AG20443 (cell line): ENCODE measurements at regions not wholly inside any gene's neighbourhood (a gene's known extent, or its start where the extent isn't known, plus 50 kb on each side); places are given as distances from the start of the nearest gene placed in this dataset.

Experiments used
- DNase-seq: peaks from one replicate; pipeline ENCODE4 v3.0.0; 2012; ENCODE audit warnings: low spot score, mixed read lengths

DNA sequence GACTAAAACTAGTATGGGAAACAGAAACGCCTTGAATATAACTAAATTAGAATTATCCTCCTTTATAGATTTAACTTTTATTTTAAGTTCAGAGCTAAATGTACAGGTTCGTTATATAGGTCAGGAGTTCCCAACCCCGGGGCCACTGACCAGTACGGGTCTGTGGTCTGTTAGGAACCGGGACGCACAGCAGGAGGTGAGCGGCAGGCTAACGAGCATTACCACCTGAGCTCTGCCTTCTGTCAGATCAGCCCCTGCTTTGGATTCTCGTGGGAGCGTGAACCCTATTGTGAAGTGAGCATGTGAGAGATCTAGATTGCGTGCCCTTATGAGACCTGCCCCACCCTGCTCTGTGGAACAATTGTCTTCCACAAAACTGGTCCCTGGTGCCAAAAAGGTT, 51.0 kb downstream of the FAT4 start:
- no peak for DNase-seq

DNA sequence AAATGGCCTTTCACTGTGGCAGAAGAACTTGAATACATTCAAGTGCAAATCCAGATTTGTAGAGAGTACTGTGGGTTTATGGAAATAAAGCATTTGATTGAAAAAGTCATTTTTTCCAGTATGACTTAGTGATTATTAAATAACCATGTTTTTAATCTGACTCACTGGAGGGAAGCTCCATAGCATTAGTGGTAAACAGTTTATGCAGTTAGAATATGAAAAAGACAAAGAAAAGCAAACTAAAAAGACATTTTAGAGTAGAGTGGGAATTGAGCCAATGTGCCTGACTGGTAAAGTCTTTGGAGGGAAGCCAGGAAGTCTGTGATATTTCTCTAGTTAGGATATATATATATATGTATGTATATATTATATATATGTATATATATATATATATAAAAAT, 53.4 kb downstream of the FAT4 start:
- no peak for DNase-seq

DNA sequence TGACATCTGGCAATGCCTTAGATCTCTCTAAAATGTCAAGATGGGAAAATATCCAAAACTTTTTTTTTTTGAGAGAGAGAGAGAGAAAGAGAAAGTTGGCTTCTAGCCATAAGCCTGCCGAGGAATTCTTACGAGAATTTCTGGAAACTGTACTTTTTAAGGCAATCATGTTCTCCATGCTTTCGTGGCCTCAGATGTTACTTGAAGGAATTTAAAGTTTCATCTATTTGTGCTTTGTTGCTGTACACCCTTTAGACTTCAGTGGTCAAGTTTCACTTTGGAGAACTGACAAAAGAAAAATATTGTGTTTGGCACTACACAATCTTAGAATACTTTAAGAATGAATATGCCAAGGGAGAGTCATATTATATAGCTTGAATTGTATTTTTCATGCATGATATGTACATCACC, 53.9 kb downstream of the FAT4 start:
- DNase-seq: peak; percentile 37

DNA sequence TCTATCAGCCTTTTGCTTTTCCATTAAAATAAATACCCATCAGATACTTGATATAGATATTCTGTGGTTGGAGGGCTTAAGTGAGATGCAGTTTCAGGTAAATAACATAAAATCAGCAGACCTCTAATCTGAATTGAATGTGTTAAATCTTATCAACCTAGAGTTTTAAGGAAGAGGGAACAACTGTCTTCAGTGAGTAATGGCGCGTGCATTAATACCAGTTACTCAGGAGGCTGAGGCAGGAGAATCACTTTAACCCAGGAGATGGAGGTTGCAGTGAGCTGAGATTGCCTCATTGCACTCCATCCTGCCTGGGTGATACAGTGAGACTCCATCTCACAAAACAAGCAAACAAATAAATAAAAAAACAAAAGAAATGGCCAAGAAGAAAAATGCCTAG, 54.3 kb downstream of the FAT4 start:
- DNase-seq: no peak

DNA sequence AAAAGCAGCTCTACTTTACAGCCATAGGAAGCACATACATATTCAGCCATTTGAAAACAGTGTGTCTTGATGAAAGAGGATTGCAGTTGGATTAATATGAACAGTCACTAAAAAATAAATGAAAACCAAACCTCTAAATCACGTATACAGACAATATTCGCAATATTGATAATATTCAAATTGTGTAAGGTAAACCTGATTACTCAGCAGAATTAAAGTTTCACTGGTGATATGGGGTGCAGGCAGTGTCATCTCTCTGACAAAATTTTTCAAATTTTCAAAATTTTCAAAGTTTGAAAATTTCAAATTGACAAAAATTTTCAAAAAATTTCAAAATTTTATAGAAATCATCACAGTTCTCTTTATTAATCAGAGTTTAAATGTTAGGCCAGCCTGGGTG, 55.7 kb downstream of the FAT4 start:
- DNase-seq: no peak

DNA sequence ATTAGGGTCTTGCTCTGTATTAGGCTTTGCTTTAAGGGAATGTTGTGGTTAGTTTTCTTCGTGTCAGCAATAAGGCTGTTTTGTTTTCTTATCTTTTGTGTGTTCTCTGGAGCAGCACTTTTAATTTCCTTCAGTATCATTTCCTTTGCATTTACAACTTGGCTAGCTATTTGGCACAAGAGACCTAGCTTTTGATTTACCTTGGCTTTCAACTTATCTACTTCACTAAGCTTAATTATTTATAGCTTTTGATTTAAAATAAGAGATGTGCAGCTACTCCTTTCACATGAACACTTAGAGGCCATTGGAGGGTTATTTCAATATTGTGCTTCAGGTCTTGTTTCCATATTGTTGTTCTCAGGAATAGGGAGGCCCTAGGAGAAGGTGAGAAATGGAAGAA, 68.2 kb downstream of the FAT4 start:
- DNase-seq: no peak

DNA sequence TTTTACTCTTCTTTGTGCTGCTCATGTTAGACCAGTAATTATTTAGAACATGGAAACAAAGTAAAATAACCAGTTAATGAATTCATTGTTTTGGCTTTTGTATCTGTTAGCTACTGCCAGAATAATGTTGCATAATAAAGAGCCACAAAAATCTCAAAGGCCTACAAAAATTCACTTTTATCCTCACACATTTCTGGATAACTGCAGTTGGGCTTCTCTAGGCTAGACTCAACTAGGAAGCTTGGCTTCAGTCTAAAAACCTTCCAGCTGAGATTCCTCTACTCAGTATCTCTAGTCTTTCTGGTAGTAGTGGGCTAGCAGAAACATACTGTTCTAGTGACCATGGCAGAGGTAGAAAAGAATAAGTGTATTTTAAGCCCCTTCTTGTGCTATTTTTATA, 73.0 kb downstream of the FAT4 start:
- peak; percentile 34 for DNase-seq

DNA sequence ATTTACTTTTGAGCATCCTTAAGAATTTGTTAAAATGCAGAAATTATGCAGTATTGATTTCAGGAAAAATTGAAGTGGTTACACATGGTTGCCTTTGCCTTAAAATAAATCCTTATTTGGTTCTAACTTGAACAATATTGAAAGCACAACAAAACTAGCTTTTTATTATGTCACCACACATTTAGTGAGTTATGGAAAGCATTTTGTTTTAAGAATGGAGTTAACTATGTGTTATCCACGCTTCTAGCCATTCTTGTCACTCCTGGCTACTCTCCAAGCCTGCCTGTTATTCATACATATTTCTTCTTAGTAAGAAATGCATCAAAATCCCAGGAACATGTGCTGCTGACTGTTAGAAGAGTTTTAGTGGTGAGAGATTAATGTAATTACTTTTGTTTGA, 73.9 kb downstream of the FAT4 start:
- peak; percentile 8 for DNase-seq

DNA sequence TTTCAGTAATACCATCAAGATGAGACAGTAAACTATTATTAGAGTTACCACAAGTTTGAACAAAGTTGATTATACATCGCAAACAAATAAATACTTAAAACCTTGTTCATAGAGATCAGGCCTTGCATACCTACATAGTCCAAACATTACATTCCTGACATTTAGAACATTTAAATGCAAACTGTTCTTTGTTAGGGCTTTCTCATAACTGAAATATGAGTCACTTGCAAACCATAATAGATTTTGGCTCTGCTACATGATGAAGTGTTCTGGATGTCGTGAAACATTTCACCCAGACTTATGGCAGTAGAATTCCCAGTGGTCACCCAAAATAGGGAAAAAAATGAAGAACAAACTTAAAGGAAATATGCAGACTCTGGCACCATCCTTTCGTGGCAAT, 75.0 kb downstream of the FAT4 start:
- peak; percentile 65 for DNase-seq

DNA sequence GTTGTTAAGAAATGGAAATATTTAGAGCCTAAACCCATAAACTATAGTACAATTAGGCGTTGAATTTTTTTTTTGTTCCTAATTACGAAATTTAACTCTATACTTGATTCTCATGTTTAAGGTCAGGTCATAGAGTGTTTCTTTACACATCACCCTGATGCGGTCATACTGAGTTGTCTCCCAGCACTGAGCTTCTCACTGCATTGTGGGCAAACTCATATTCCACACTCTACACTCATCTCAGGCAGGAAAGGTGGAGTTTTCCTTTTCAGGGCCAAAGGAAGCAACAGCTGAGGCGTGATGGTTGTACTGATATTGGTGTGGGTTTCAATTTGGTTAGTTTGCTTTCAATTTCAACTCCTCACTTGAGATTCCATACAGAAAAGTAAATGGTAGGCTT, 75.4 kb downstream of the FAT4 start:
- DNase-seq: peak; percentile 65

DNA sequence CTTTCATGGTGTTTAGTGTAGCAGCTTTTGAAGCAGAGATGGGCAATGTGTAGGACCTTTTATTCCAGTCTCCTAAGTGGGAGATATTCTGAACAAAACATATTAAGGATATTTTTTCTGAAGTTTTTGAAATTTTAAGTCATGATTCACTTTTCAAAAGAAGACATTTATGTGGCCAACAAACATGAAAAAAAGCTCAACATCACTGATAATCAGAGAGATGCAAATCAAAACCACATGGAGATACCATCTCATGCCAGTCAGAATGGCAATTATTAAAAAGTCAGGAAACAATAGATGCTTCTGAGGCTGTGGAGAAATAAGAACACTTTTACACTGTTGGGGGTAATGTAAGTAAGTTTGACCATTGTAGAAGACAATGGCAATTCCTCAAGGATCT, 76.0 kb downstream of the FAT4 start:
- no peak for DNase-seq

DNA sequence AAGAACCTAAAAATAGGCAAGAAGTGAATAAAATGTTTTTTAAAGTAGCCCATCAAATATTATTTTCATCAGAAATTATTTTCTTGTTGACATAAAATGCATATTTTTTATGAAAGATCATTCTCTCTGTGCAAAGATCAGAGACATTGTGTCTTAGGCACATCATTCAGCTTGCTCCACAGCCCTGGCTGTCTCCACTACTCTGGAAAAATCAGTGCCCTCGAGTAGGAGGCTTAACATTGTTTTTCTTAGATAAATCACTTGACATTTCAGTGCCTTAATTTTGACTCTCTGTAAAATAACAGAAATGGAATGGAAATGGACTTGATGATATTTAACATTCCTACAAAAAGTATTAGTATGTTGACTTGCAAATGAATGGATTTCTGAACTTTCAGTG, 77.9 kb downstream of the FAT4 start:
- DNase-seq: no peak

DNA sequence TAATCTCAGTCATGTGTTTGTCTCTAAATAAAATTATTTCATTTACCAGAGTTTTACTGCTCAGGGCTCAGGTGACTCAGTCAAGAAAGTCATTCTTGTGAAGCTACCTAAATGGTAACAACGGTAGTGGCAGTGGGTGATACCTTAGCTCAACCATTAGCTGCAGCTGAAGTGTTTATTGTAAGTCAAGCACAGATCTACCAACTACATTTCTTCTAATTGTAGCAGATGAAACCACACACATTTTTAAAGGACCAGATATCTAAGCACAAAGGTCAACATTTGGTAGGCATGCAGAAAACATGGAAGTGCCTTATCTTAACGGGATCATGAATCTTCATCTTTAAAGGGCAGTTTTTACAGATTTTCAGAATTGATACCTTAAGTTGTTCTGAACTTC, 79.1 kb downstream of the FAT4 start:
- DNase-seq: no peak

DNA sequence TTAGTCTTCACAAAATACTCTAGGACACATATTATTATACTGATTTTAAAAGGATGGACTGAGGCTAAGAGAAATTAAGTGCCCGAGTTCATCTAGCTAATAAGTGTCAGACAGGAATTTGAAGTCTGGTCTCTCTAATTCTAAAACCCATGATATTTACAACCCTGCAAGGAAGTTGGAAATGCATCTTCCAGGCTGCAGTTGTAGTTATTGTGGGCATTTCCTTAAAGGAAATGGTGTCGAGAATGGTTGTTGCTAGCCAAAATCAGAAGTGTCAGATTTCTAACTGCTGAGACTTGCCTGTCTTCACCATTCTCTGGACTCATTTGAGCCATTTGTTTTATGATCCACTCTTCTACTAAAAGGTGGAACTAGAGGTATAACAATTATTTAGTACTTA, 82.5 kb downstream of the FAT4 start:
- no peak for DNase-seq

DNA sequence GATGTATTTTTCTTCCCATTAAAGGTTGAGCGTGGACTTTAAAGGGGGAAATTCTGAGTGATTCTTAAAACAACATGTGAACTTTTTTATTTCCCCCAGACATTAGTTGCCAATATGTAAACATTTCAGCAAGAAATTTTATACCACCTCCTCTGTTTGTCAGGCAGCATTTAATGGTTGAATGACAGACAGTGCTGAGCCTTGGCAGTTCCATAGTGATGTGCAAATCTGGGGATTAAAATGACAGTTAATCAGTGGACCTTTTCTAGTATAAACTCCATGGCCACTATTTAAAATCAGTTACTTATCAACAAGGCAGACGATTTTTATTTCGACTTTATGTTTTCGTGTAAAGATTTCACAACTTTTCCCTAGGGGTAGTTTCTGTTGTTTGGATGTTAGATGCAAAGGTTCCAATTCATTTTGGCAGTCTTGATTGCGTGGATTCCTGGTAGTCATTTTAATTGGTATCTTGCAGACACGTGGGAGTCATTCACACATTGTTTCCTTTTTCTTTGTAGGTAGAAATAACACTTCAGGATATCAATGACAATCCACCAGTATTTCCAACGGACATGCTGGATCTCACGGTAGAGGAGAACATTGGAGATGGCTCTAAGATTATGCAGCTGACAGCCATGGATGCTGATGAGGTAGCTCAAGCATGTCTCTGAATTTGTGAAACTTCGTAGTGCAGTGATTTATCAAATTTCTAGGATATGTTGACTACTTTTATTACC, 83.7 kb downstream of the FAT4 start:
- no peak for DNase-seq

DNA sequence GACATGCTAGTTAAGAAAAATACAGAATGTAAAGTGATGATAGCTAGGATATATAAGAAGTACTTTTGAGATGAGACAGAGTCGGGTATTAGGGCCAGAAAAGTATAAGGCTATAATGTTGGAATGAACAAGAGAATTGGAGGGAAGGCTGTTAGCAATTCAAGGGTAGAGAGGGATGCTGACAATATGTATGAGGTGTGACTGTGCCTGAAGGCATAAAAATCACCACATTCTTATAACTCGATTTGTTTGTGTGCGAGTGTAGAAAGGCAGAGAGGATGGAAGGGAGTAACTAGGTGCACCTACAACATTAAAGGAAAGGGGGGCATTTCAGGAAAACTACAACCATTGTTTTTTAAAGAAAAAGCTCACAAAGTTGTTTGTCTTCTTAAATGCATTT, 86.0 kb downstream of the FAT4 start:
- DNase-seq: no peak

DNA sequence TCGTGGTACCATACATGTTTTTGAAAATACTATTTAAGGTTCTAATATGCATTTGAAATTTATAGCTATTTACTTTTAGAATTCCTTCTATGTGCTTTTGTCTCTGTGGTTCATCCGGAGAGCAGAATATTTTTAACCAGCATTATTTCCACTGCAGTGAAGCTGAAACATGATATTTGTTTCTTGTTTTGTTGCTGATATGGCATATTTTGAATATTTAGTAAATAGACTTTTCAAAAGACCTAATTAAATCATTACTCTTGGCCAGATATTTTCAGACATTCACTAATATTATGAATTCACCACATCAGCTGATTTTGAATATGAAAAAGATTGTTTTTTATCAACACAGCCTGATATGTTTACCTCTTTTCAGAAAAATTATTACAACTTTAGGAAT, 87.0 kb downstream of the FAT4 start:
- no peak for DNase-seq

DNA sequence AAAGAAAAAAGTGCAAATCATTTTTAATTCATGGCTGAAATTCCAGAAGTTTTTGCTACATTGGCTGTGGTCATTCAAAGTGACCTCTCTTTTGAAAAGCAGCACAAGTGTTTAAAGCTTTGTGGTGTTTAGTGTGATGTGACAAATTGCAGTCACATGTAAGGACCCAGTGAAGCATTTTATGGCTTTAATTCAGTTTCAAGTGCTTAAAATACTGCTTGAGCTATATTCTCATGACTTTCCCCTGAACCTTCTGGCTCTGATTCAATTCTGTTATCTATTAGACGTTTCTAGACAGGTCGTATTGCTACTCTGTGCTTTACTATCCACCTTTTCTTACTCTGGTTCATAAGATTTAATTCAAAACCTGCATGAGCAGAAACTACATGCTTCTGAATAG, 105.8 kb downstream of the FAT4 start:
- DNase-seq: no peak

DNA sequence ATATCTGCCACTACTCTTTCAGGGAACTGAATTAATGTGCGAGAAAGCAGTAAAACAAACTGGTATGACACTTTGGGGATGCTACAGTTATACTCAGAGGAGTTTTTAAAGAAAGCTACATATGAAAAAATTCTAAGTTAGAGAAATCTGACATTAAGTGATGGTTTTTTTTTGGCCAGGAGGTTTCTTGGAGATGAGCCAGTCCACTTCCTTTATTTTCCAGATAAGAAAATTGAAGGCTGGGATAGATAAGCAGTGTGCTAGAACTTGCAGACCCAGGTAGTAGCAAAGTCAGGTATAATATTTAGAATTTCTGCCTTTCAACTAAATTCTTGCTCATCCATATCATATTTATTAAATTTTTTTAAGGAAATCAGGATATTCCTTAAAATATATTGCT, 106.8 kb downstream of the FAT4 start:
- DNase-seq: no peak

DNA sequence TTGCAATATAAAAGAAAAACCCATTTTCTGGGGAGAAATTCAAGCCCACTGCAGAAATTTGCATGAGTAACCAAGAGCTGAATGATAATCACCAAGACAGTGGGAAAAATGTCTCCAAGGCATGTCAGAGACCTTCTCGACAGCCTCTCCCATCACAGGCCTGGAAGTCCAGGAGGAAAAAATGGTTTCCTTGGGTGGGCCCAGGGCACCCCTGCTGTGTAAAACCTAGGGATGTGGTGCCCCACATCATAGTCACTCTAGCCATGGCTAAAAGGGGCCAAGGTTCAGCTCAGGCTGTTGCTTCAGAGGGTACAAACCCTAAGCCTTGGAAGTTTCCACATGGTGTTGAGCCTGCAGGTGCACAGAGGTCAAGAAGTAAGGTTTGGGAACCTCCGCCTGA, 108.4 kb downstream of the FAT4 start:
- no peak for DNase-seq

DNA sequence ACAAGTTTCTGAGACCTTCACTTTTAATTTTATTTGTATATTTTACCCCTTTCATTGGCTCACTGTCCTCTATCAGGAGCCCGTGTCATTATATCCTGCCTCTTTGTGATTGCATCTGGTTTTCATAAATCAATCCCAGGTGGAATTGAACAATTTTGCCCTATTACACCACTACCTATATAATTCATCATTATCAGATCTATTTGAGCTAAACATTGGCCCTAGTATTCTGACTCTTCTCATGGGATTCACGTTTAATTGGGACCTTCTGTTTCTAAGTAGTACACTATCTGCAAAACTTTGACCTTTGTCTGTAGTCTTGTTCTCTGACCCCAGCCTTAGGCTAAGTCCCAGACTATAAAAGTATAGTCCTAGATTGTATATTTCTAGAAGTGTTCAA, 114.1 kb downstream of the FAT4 start:
- DNase-seq: no peak

DNA sequence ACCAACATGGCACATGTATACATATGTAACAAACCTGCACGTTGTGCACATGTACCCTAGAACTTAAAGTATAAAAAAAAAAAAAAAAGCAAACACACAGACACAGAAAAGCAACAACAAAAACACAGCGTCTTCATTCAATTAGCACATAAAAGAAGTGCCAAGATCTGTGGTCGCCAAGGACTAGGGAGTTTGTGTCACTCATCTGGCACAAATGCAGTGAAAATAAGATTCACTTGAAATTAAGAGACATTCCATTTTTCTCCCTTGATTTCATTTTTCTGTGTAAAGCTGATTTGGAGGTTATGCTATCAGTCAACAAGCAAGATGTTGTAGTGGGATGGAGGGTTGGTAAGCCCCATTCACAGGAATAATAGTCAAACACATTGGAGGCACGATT, 115.3 kb downstream of the FAT4 start:
- no peak for DNase-seq

DNA sequence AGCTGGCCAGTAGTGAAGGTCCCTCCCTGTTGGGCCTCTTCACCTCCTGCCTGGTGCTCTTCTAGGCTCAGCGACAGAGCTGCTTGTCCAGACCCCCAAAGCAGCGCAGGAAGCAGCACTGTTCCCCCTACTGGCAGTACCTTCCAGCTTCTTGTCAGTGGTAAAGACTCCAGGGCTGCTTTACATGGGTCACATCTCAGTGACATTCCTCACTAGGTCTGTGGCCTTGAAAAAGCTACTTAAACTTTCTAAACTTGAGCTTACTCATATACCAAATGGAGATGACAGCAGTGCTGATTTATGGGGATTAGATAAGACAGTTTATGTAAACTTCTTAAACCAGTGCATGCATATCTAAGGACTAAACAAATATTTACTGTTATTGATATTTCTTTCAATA, 117.3 kb downstream of the FAT4 start:
- DNase-seq: no peak

DNA sequence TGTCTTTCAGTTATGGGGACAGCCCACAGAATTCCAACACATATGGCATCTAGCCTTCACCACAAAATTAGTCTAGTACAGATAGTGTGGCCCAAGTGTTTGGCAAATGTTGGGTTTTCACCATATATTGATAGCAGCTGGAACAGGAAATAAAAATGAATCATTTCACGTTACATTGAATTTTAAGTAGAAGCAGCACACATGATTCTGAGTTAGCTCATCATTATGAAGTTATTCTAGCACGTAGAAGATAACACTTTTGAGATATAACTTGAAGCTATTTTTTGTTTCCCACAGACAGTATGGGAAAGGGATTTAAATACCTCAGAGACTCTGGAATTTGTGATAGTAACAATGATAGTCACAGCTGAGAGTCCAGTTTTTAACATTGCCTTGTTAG, 118.7 kb downstream of the FAT4 start:
- DNase-seq: peak; percentile 27

DNA sequence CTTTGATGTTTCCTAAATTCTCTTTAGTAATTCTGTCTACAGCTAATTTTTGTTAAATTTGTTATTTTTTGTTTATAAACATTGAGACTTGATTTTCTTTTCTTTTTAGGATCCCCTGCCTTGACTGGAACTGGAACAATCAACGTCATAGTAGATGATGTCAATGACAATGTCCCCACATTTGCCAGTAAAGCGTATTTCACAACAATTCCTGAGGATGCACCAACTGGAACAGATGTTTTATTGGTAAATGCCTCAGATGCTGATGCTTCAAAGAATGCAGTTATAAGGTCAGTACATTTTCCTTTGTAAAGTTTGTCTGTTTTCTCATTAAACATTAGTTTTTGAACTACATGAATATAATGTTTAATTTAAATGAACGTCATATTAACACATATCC, 119.4 kb downstream of the FAT4 start:
- peak; percentile 58 for DNase-seq
